GM23338 (cell line): ENCODE measurements at regions not wholly inside any gene's neighbourhood (a gene's known extent, or its start where the extent isn't known, plus 50 kb on each side); places are given as distances from the start of the nearest gene placed in this dataset.

Experiments used
- ATAC-seq: fragments of 200-7000 bp; cut with Tn5 transposase; 3 replicates; pipeline ENCODE4 v1.9.1; 2020
- DNase-seq: peaks from one replicate; pipeline ENCODE4 v3.0.0-alpha.2; 2015; ENCODE audit warnings: low spot score
- H2AFZ ChIP-seq: fragments of 200-600 bp; sonication (generic); 2 replicates; pipeline ENCODE4 v1.8.0; 2016; ENCODE audit warnings: antibody characterized with exemption, mild to moderate bottlenecking, moderate library complexity
- H3F3A ChIP-seq: fragments of 200-600 bp; sonication (generic); replicated peaks from 2 replicates; pipeline ENCODE4 v1.8.0; 2017; ENCODE audit warnings: antibody characterized with exemption, mixed run types, low read depth
- H3K27ac ChIP-seq: fragments of 200-600 bp; sonication (generic); 2 replicates; pipeline ENCODE4 v1.6.1; 2016; ENCODE audit warnings: low read depth
- H3K27me3 ChIP-seq: fragments of 200-600 bp; sonication (generic); 2 replicates; pipeline ENCODE4 v1.8.0; 2016; ENCODE audit warnings: mild to moderate bottlenecking, mixed run types, moderate library complexity; ENCODE audit not compliant: insufficient read depth
- H3K36me3 ChIP-seq: fragments of 200-600 bp; sonication (generic); 2 replicates; pipeline ENCODE4 v1.8.0; 2016; ENCODE audit warnings: mild to moderate bottlenecking; ENCODE audit not compliant: insufficient read depth
- H3K4me1 ChIP-seq: fragments of 200-600 bp; sonication (generic); 2 replicates; pipeline ENCODE4 v1.8.0; 2016; ENCODE audit warnings: mild to moderate bottlenecking, moderate library complexity; ENCODE audit not compliant: insufficient read depth
- H3K4me2 ChIP-seq: fragments of 200-600 bp; sonication (generic); 2 replicates; pipeline ENCODE4 v1.7.1; 2017; ENCODE audit warnings: mixed run types
- H3K4me3 ChIP-seq: fragments of 200-600 bp; sonication (generic); 2 replicates; pipeline ENCODE4 v1.6.1; 2016; ENCODE audit warnings: mixed run types
- H3K79me2 ChIP-seq: fragments of 200-600 bp; sonication (generic); replicated peaks from 2 replicates; pipeline ENCODE4 v1.8.0; 2017; ENCODE audit warnings: mild to moderate bottlenecking; ENCODE audit not compliant: insufficient read depth
- H3K9me2 ChIP-seq: fragments of 200-600 bp; sonication (generic); 2 replicates; pipeline ENCODE4 v1.8.0; 2017; ENCODE audit not compliant: insufficient read depth
- H4K20me1 ChIP-seq: fragments of 200-600 bp; sonication (generic); replicated peaks from 2 replicates; pipeline ENCODE4 v1.8.0; 2017; ENCODE audit warnings: mild to moderate bottlenecking; ENCODE audit not compliant: insufficient read depth
- H3K27ac Mint-ChIP-seq: 2 replicates; pipeline ENCODE4 v1.8.0; 2020; ENCODE audit warnings: inconsistent platforms, mild to moderate bottlenecking, moderate library complexity, mixed read lengths
- H3K27me3 Mint-ChIP-seq: 3 replicates; pipeline ENCODE4 v1.8.0; 2022; ENCODE audit warnings: low read depth, mild to moderate bottlenecking, moderate library complexity, mixed read lengths, inconsistent platforms; ENCODE audit not compliant: insufficient read depth, poor library complexity
- H3K36me3 Mint-ChIP-seq: 3 replicates; pipeline ENCODE4 v1.8.0; 2021; ENCODE audit warnings: low read depth, mild to moderate bottlenecking, inconsistent platforms, moderate library complexity, mixed read lengths
- H3K4me1 Mint-ChIP-seq: 3 replicates; pipeline ENCODE4 v1.8.0; 2020; ENCODE audit warnings: mild to moderate bottlenecking, inconsistent platforms, mixed read lengths
- H3K4me3 Mint-ChIP-seq: 3 replicates; pipeline ENCODE4 v1.8.0; 2021; ENCODE audit warnings: moderate library complexity, mild to moderate bottlenecking, inconsistent platforms, mixed read lengths
- H3K9me3 Mint-ChIP-seq: 3 replicates; pipeline ENCODE4 v1.8.0; 2020; ENCODE audit warnings: moderate library complexity, mild to moderate bottlenecking, inconsistent platforms, mixed read lengths
- CREB1 ChIP-seq: fragments of 250-450 bp; sonication (Bioruptor Pico); IDR thresholded peaks from 2 replicates; pipeline ENCODE4 v1.5.0; 2020; ENCODE audit warnings: low read depth, mild to moderate bottlenecking, moderate library complexity
- CTCF ChIP-seq, 2 experiments: fragments of 200-600 bp in 1 of 2; sonication (generic) in 1 of 2; conservative IDR thresholded peaks; 2 replicates each; pipeline versions ENCODE4 v1.5.1 to v1.6.1; 2016 to 2017; ENCODE audit warnings: antibody characterized with exemption in 2 of 2, low read depth in 2 of 2, mild to moderate bottlenecking in 2 of 2, moderate library complexity in 1 of 2
- ETS1 ChIP-seq: IDR thresholded peaks from 2 replicates; pipeline ENCODE4 v1.6.1; 2016; ENCODE audit warnings: antibody characterized with exemption
- EZH2 ChIP-seq: fragments of 200-600 bp; sonication (generic); IDR thresholded peaks from one replicate; pipeline ENCODE4 v1.8.0; 2017; ENCODE audit warnings: antibody characterized with exemption, mild to moderate bottlenecking, low read depth; ENCODE audit not compliant: unreplicated experiment
- EZH2phosphoT487 ChIP-seq: fragments of 200-600 bp; sonication (generic); IDR thresholded peaks from one replicate; pipeline ENCODE4 v1.8.1; 2018; ENCODE audit warnings: antibody characterized with exemption; ENCODE audit not compliant: unreplicated experiment
- JUNB ChIP-seq: IDR thresholded peaks from one replicate; pipeline ENCODE4 v1.6.1; 2016; ENCODE audit warnings: antibody characterized with exemption; ENCODE audit not compliant: unreplicated experiment
- NANOG ChIP-seq: IDR thresholded peaks from 2 replicates; pipeline ENCODE4 v1.6.1; 2016; ENCODE audit warnings: antibody characterized with exemption, borderline replicate concordance
- POLR2AphosphoS5 ChIP-seq: IDR thresholded peaks from 2 replicates; pipeline ENCODE4 v1.6.1; 2016; ENCODE audit warnings: antibody characterized with exemption, low read depth
- REST ChIP-seq: IDR thresholded peaks from one replicate; pipeline ENCODE4 v1.6.1; 2018; ENCODE audit warnings: antibody characterized with exemption; ENCODE audit not compliant: unreplicated experiment
- STAT1 ChIP-seq: IDR thresholded peaks from one replicate; pipeline ENCODE4 v1.6.1; 2016; ENCODE audit warnings: antibody characterized with exemption; ENCODE audit not compliant: unreplicated experiment
- ZNF114 ChIP-seq: fragments of 250-450 bp; sonication (Bioruptor Pico); IDR thresholded peaks from 2 replicates; pipeline ENCODE4 v1.5.0; 2020; ENCODE audit warnings: mild to moderate bottlenecking, moderate library complexity
- ZNF331 ChIP-seq: fragments of 250-450 bp; sonication (Bioruptor Pico); IDR thresholded peaks from 2 replicates; pipeline ENCODE4 v1.5.0; 2020; ENCODE audit warnings: low read depth, mild to moderate bottlenecking, moderate library complexity
- ZNF462 ChIP-seq: fragments of 250-450 bp; sonication (Bioruptor Pico); IDR thresholded peaks from 2 replicates; pipeline ENCODE4 v1.5.0; 2020; ENCODE audit warnings: mild to moderate bottlenecking, moderate library complexity

GRCh38 chr4:86500527-86500926, 93.6 kb upstream of the PTPN13 start:
- H3K27ac Mint-ChIP-seq: no peak overlapping the region
- Histone ChIP-seq H3K4me1 (no peaks in the 10 kb centered on the region; the same call in 1 of the 2 replicates), H3K36me3 (no peaks in the 10 kb centered on the region), H4K20me1 (no peaks in the 10 kb centered on the region), H3K27me3 (no peaks in the 10 kb centered on the region), H3K9me2 (no peaks in the 10 kb centered on the region), H3K4me3 (no peak overlapping the region), H3K79me2 (no peaks in the 10 kb centered on the region), H3F3A (no peaks in the 10 kb centered on the region), H3K27ac (no peak overlapping the region), H2AFZ (no peak overlapping the region), H3K4me2 (no peak overlapping the region)
- no peak for DNase-seq
- ATAC-seq: no peak
- no peaks in the 10 kb centered on the region for H3K27me3 Mint-ChIP-seq
- H3K9me3 Mint-ChIP-seq: no peaks in the 10 kb centered on the region
- peaks cover 14% of the 10 kb centered on the region for H3K4me1 Mint-ChIP-seq
- TF ChIP-seq ETS1: no peak
- no peak for TF ChIP-seq EZH2phosphoT487
- TF ChIP-seq EZH2: no peak
- TF ChIP-seq CREB1 (CRISPR knock-in tag): no peak
- TF ChIP-seq CTCF (conservative IDR thresholded peaks at IDR 0.05; ENCODE audit: low read depth in 2 of 2): no peak
- no peak for TF ChIP-seq NANOG
- no peak for TF ChIP-seq ZNF462
- TF ChIP-seq POLR2AphosphoS5: no peak
- TF ChIP-seq ZNF331: no peak
- no peak for TF ChIP-seq STAT1
- TF ChIP-seq JUNB: no peak
- no peak for TF ChIP-seq ZNF114
- no peak for TF ChIP-seq REST
- H3K4me3 Mint-ChIP-seq: no peak overlapping the region
- no peaks in the 10 kb centered on the region for H3K36me3 Mint-ChIP-seq
